CD4-positive, CD25-positive, alpha-beta regulatory T cell (primary cell): ENCODE measurements at regions not wholly inside any gene's neighbourhood (a gene's known extent, or its start where the extent isn't known, plus 50 kb on each side); places are given as distances from the start of the nearest gene placed in this dataset.

Experiments used
- ATAC-seq, 2 donors: fragments of 150-1000 bp; cut with Tn5 transposase; one replicate each; pipeline ENCODE4 v1.10.0; 2021; ENCODE audit warnings: low read depth in 2 of 2, moderate number of reproducible peaks in 2 of 2, moderate library complexity in 1 of 2
- DNase-seq, 3 donors: peaks; one replicate each; pipeline versions ENCODE4 v3.0.0 to v3.0.0-alpha.2; 2012 to 2022; ENCODE audit warnings: mixed read lengths in 1 of 3
- H3K27ac ChIP-seq: one replicate; pipeline ENCODE4 v1.7.0; 2013; ENCODE audit warnings: mild to moderate bottlenecking, low read length; ENCODE audit not compliant: insufficient read depth, poor library complexity, severe bottlenecking
- H3K27me3 ChIP-seq: one replicate; pipeline ENCODE4 v1.7.0; 2013; ENCODE audit warnings: low read length; ENCODE audit not compliant: control insufficient read depth, insufficient read depth
- H3K36me3 ChIP-seq: one replicate; pipeline ENCODE4 v1.7.0; 2013; ENCODE audit warnings: mild to moderate bottlenecking, low read length, moderate library complexity; ENCODE audit not compliant: control insufficient read depth, insufficient read depth
- H3K4me1 ChIP-seq: 2 replicates; pipeline ENCODE4 v1.7.0; 2013; ENCODE audit warnings: mild to moderate bottlenecking, low read length; ENCODE audit not compliant: insufficient read depth, control insufficient read depth, poor library complexity, severe bottlenecking
- H3K4me3 ChIP-seq: one replicate; pipeline ENCODE4 v1.7.0; 2013; ENCODE audit warnings: low read depth, mild to moderate bottlenecking, low read length, moderate library complexity
- H3K9me3 ChIP-seq, 2 experiments: 1 replicate in 1 of 2; 2 replicates in 1 of 2; pipeline ENCODE4 v1.7.0; 2013; ENCODE audit warnings: low read length in 2 of 2, mild to moderate bottlenecking in 1 of 2, moderate library complexity in 1 of 2; ENCODE audit not compliant: control insufficient read depth in 2 of 2
- H3K27ac Mint-ChIP-seq, 3 donors: one replicate each; pipeline ENCODE4 v1.8.0; 2020 to 2022; ENCODE audit warnings: mild to moderate bottlenecking in 3 of 3, mixed read lengths in 3 of 3, moderate library complexity in 2 of 3
- H3K27me3 Mint-ChIP-seq: one replicate; pipeline ENCODE4 v1.8.0; 2022; ENCODE audit warnings: mild to moderate bottlenecking, mixed read lengths
- H3K36me3 Mint-ChIP-seq: one replicate; pipeline ENCODE4 v1.8.0; 2020; ENCODE audit warnings: mixed read lengths
- H3K4me1 Mint-ChIP-seq, 4 donors: one replicate each; pipeline ENCODE4 v1.8.0; 2020 to 2022; ENCODE audit warnings: mixed read lengths in 4 of 4, mild to moderate bottlenecking in 1 of 4
- H3K4me3 Mint-ChIP-seq, 4 donors: one replicate each; pipeline ENCODE4 v1.8.0; 2020 to 2022; ENCODE audit warnings: mild to moderate bottlenecking in 4 of 4, mixed read lengths in 4 of 4, moderate library complexity in 3 of 4
- H3K9me3 Mint-ChIP-seq, 7 donors: one replicate each; pipeline ENCODE4 v1.8.0; 2020 to 2022; ENCODE audit warnings: mixed read lengths in 7 of 7, mild to moderate bottlenecking in 3 of 7, moderate library complexity in 2 of 7

DNA sequence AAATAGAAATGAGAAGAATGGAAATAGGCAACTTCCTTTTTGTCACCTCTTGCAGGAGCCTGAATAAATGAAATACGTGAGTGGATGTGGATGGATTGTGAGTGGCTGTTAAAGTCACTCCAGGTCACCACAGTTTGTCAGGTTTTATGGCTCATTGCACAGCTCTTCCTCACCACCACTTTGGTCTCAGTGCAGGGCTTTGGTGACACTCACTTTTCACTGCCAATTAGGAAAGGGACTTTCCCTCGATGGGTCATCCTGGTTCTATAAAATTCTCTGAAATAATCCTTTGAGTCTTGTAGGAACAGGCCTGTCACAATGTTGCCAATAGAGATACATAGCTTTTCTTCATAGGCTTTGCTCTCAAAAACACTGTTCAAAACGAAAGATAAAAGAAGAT is 172.4 kb upstream of the C11orf87 start:
- ATAC-seq (no peak), DNase-seq (no peak)
- Mint-ChIP-seq H3K36me3 (no peaks in the 10 kb centered on the region), H3K4me1 (no peaks in the 10 kb centered on the region), H3K27me3 (no peaks in the 10 kb centered on the region), H3K9me3 (peaks cover 0 to 7% (median 4%) of the 10 kb centered on the region in 7 donors), H3K4me3 (no peak overlapping the region), H3K27ac (no peak overlapping the region)
- Histone ChIP-seq H3K27ac (no peak overlapping the region), H3K4me3 (no peak overlapping the region), H3K27me3 (no peaks in the 10 kb centered on the region), H3K36me3 (no peaks in the 10 kb centered on the region), H3K4me1 (no peaks in the 10 kb centered on the region), H3K9me3 (no peaks in the 10 kb centered on the region)

GRCh38 chr11:109251230-109251629 is 170.8 kb upstream of the C11orf87 start:
- H3K4me3 ChIP-seq = no peak overlapping the region
- ATAC-seq (no peak), DNase-seq (no peak)
- H3K4me1 ChIP-seq = no peaks in the 10 kb centered on the region
- no peaks in the 10 kb centered on the region for H3K27me3 Mint-ChIP-seq
- H3K27me3 ChIP-seq = no peaks in the 10 kb centered on the region
- H3K36me3 Mint-ChIP-seq = no peaks in the 10 kb centered on the region
- peaks cover 0 to 12% (median 3%) of the 10 kb centered on the region in 7 donors for H3K9me3 Mint-ChIP-seq
- no peak overlapping the region for H3K27ac ChIP-seq
- H3K9me3 ChIP-seq = no peaks in the 10 kb centered on the region
- H3K4me3 Mint-ChIP-seq = no peak overlapping the region
- H3K36me3 ChIP-seq = no peaks in the 10 kb centered on the region
- no peaks in the 10 kb centered on the region for H3K4me1 Mint-ChIP-seq
- no peak overlapping the region for H3K27ac Mint-ChIP-seq

DNA sequence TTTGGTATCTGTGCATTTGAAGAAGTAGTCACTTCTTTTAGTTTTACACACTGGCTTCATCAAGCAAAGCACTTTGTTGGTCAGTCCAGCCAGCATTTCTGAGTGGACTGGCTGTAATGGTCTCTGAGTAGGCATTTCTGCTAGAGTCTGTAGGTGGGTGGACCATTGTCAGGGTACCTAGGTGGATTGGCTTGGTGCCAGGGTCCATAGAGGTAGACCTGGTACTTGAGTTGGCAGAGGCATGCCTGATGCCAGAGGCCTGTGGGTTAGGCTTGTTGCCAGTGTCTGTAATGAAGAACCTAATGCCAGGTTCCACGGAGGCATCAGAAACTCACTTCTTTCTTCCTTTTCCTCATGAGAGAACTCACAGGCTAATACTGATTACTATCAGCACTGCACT is 157.9 kb upstream of the C11orf87 start:
- H3K9me3 Mint-ChIP-seq = peaks cover 2 to 20% (median 6%) of the 10 kb centered on the region in 7 donors
- no peaks in the 10 kb centered on the region for H3K4me1 Mint-ChIP-seq
- no peak overlapping the region for H3K4me3 Mint-ChIP-seq
- no peaks in the 10 kb centered on the region for H3K27me3 ChIP-seq
- ATAC-seq (no peak), DNase-seq (no peak)
- no peak overlapping the region for H3K4me3 ChIP-seq
- no peaks in the 10 kb centered on the region for H3K36me3 Mint-ChIP-seq
- H3K4me1 ChIP-seq = no peaks in the 10 kb centered on the region
- H3K36me3 ChIP-seq = no peaks in the 10 kb centered on the region
- no peak overlapping the region for H3K27ac Mint-ChIP-seq
- no peaks in the 10 kb centered on the region for H3K27me3 Mint-ChIP-seq
- H3K27ac ChIP-seq = no peak overlapping the region
- H3K9me3 ChIP-seq = peaks cover 4 to 12% of the 10 kb centered on the region in 2 experiments

- Histone ChIP-seq H3K36me3 (no peaks in the 10 kb centered on the region), H3K27ac (no peak overlapping the region), H3K9me3 (peaks cover 4 to 12% of the 10 kb centered on the region in 2 experiments), H3K4me3 (no peak overlapping the region), H3K4me1 (no peaks in the 10 kb centered on the region), H3K27me3 (no peaks in the 10 kb centered on the region)
- Mint-ChIP-seq H3K9me3 (peaks cover 2 to 22% (median 9%) of the 10 kb centered on the region in 7 donors), H3K4me3 (no peak overlapping the region), H3K36me3 (no peaks in the 10 kb centered on the region), H3K4me1 (no peaks in the 10 kb centered on the region), H3K27ac (no peak overlapping the region), H3K27me3 (no peaks in the 10 kb centered on the region)
- ATAC-seq (no peak), DNase-seq (no peak)
Measured at GRCh38 chr11:109267293-109268095, 154.5 kb upstream of the C11orf87 start.

DNA sequence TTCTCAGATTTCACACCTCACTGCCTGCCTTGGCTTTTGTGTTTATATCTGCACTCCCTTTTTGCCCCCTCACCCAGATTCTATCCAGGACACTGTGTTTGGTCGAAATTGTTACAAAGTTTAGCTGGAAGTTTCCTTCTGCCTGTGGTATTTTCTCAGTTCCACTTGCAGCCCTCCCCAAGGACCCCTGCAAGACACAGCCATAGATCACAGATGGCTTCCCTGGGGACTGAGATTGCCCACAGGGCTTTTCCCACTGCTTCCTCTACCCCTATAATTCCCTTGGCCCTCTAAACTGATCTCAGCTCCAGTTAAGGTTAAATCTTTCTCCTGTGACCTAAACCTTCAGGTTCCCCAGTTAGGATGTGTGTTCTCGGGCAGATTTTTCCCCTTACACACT is 146.1 kb upstream of the C11orf87 start:
- H3K27ac ChIP-seq = no peak overlapping the region
- no peak for DNase-seq
- H3K9me3 ChIP-seq = no peaks in the 10 kb centered on the region
- Mint-ChIP-seq H3K36me3 (no peaks in the 10 kb centered on the region), H3K4me3 (no peak overlapping the region), H3K27ac (no peak overlapping the region), H3K27me3 (peaks cover 4% of the 10 kb centered on the region), H3K4me1 (no peaks in the 10 kb centered on the region), H3K9me3 (peaks cover 0 to 30% (median 8%) of the 10 kb centered on the region in 7 donors)
- ATAC-seq = no peak
- no peaks in the 10 kb centered on the region for H3K27me3 ChIP-seq
- no peaks in the 10 kb centered on the region for H3K36me3 ChIP-seq
- no peaks in the 10 kb centered on the region for H3K4me1 ChIP-seq
- no peak overlapping the region for H3K4me3 ChIP-seq

GRCh38 chr11:109285465-109285864 is 136.5 kb upstream of the C11orf87 start:
- Mint-ChIP-seq H3K36me3 (no peaks in the 10 kb centered on the region), H3K4me3 (no peak overlapping the region), H3K27me3 (peaks cover 4% of the 10 kb centered on the region), H3K27ac (no peak overlapping the region), H3K9me3 (peaks cover 2 to 6% (median 4%) of the 10 kb centered on the region in 7 donors), H3K4me1 (no peaks in the 10 kb centered on the region)
- no peak for ATAC-seq
- Histone ChIP-seq H3K9me3 (no peaks in the 10 kb centered on the region), H3K27ac (no peak overlapping the region), H3K4me3 (no peak overlapping the region), H3K36me3 (no peaks in the 10 kb centered on the region), H3K4me1 (no peaks in the 10 kb centered on the region), H3K27me3 (no peaks in the 10 kb centered on the region)
- no peak for DNase-seq

DNA sequence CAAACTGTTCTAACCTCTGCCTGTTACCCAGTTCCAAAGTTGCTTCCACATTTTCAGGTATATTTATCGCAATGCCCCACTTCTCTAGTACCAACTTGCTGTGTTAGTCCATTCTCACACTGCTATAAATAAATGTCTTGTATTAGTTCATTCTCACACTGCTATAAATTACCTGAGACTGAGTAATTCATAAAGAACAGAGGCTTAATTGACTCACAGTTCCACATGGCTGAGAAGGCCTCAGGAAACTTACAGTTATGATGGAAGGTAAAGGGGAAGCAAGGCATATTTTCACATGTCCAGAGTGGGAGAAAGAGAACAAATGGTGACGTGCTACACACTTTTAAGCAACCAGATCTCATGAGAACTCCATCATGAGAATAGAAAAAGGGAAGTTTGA is 130.4 kb upstream of the C11orf87 start:
- no peaks in the 10 kb centered on the region for H3K9me3 ChIP-seq
- no peaks in the 10 kb centered on the region for H3K27me3 Mint-ChIP-seq
- H3K27ac Mint-ChIP-seq = no peak overlapping the region
- no peaks in the 10 kb centered on the region for H3K4me1 Mint-ChIP-seq
- H3K4me3 Mint-ChIP-seq = no peak overlapping the region
- no peaks in the 10 kb centered on the region for H3K4me1 ChIP-seq
- H3K36me3 Mint-ChIP-seq = no peaks in the 10 kb centered on the region
- ATAC-seq (no peak), DNase-seq (no peak)
- H3K27me3 ChIP-seq = no peaks in the 10 kb centered on the region
- no peak overlapping the region for H3K4me3 ChIP-seq
- no peaks in the 10 kb centered on the region for H3K36me3 ChIP-seq
- no peak overlapping the region for H3K27ac ChIP-seq
- peaks cover 0 to 10% (median 3%) of the 10 kb centered on the region in 7 donors for H3K9me3 Mint-ChIP-seq

DNA sequence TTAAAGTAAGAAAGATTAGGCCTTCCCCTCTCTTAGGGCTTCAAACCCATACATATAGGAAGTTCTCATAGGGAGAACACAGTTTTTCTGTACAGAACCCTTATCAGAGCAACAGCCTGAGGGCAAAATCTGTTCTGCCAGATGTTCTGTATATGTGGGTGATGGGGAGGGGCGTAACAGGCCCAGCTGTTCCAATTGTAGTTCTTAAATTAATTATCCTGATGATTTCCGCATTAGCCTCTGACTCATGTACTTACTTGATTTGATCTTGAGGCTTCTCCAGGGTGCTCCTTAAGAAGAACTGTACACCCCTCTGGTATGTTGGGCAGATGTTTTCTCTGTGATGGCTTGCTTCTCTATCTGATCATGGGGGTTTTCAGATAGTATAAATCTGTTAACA is 123.1 kb upstream of the C11orf87 start:
- H3K27me3 ChIP-seq = no peaks in the 10 kb centered on the region
- H3K9me3 ChIP-seq = no peaks in the 10 kb centered on the region
- Mint-ChIP-seq H3K4me1 (no peaks in the 10 kb centered on the region), H3K27me3 (no peaks in the 10 kb centered on the region), H3K9me3 (peaks cover 0 to 10% (median 4%) of the 10 kb centered on the region in 7 donors), H3K36me3 (no peaks in the 10 kb centered on the region), H3K27ac (peak overlapping the region in 1 of 3 donors; percentile 30), H3K4me3 (no peak overlapping the region)
- DNase-seq = no peak
- no peak overlapping the region for H3K27ac ChIP-seq
- H3K4me1 ChIP-seq = no peaks in the 10 kb centered on the region
- no peak overlapping the region for H3K4me3 ChIP-seq
- ATAC-seq = no peak
- H3K36me3 ChIP-seq = no peaks in the 10 kb centered on the region
